ENCODE measurements at regions not wholly inside any gene's neighbourhood (a gene's known extent, or its start where the extent isn't known, plus 50 kb on each side); places are given as distances from the start of the nearest gene placed in this dataset.

GRCh38 chr14:57943541-57943940, 77.6 kb upstream of the SLC35F4 start:
- DNase-seq (ENCODE audit: low spot score): no peak

- DNase-seq (ENCODE audit: low spot score): no peak
These were observed 77.1 kb upstream of the SLC35F4 start for GRCh38 chr14:57943038-57943437.

- DNase-seq (ENCODE audit: low spot score): no peak
These were observed 73.2 kb upstream of the SLC35F4 start for GRCh38 chr14:57939084-57939483.

GRCh38 chr14:57938533-57938932, 72.6 kb upstream of the SLC35F4 start:
- DNase-seq (ENCODE audit: low spot score): no peak

- DNase-seq (ENCODE audit: low spot score): no peak
These were observed 71.8 kb upstream of the SLC35F4 start for GRCh38 chr14:57937676-57938075.

GRCh38 chr14:57933349-57933748, 67.5 kb upstream of the SLC35F4 start:
- DNase-seq (ENCODE audit: low spot score): peak; percentile 5

- no peak for DNase-seq (ENCODE audit: low spot score)
These were observed 64.5 kb upstream of the SLC35F4 start for GRCh38 chr14:57930241-57930975.

GRCh38 chr14:57928732-57929131, 62.8 kb upstream of the SLC35F4 start:
- DNase-seq (ENCODE audit: low spot score): no peak

GRCh38 chr14:57921377-57921776, 55.5 kb upstream of the SLC35F4 start:
- DNase-seq (ENCODE audit: low spot score): no peak

- DNase-seq (ENCODE audit: low spot score): no peak
These were observed 52.9 kb upstream of the SLC35F4 start for GRCh38 chr14:57918791-57919190.

All from globus pallidus (tissue), 1 donor.